Upper lobe of left lung (tissue), 4 donors: ENCODE measurements at regions not wholly inside any gene's neighbourhood (a gene's known extent, or its start where the extent isn't known, plus 50 kb on each side); places are given as distances from the start of the nearest gene placed in this dataset.

Experiments used
- CTCF ChIP-seq, 6 experiments: fragments of 450-650 bp in 4 of 6; fragments of 200-600 bp in 2 of 6; sonication (generic) in 2 of 6; IDR thresholded peaks; one replicate each; pipeline ENCODE4 v1.5.1; 2016 to 2019; ENCODE audit warnings: antibody characterized with exemption in 6 of 6
- EP300 ChIP-seq, 4 donors: sonication (generic); formaldehyde crosslinking; IDR thresholded peaks; one replicate each; pipeline ENCODE4 v1.5.1; 2017; ENCODE audit warnings: antibody characterized with exemption in 4 of 4, control low read depth in 2 of 4
- POLR2A ChIP-seq, 4 donors: fragments of 450-650 bp; IDR thresholded peaks; one replicate each; pipeline ENCODE4 v1.5.1; 2016 to 2017; ENCODE audit warnings: antibody characterized with exemption in 4 of 4, mild to moderate bottlenecking in 2 of 4
- POLR2AphosphoS5 ChIP-seq, 2 donors: sonication (generic); formaldehyde crosslinking; IDR thresholded peaks; one replicate each; pipeline ENCODE4 v1.5.1; 2017; ENCODE audit warnings: antibody characterized with exemption in 2 of 2

- no peak for TF ChIP-seq CTCF (IDR thresholded peaks at IDR 0.05)
- no peak for TF ChIP-seq POLR2A (IDR thresholded peaks at IDR 0.05)
- no peak for TF ChIP-seq EP300 (IDR thresholded peaks at IDR 0.05)
- no peak for TF ChIP-seq POLR2AphosphoS5 (IDR thresholded peaks at IDR 0.05)
These were observed 302.7 kb upstream of the MEOX2 start for GRCh38 chr7:15989194-15989593.
